Activated T-cell treated with anti-CD3 and anti-CD28 coated beads for 48 hours (primary cell): ENCODE measurements at regions not wholly inside any gene's neighbourhood (a gene's known extent, or its start where the extent isn't known, plus 50 kb on each side); places are given as distances from the start of the nearest gene placed in this dataset.

Experiments used
- DNase-seq: peaks from one replicate; pipeline ENCODE4 v3.0.0-alpha.2; 2020; ENCODE audit warnings: low read depth

GRCh38 chr10:83252169-83252568, 887.1 kb upstream of the GHITM start:
- DNase-seq = no peak

- no peak for DNase-seq
These were observed 886.7 kb upstream of the GHITM start for GRCh38 chr10:83252596-83252995.

GRCh38 chr10:83253011-83253671, 886.2 kb upstream of the GHITM start:
- DNase-seq = no peak

GRCh38 chr10:83254698-83255097, 884.6 kb upstream of the GHITM start:
- DNase-seq = no peak

GRCh38 chr10:83262434-83262833, 876.9 kb upstream of the GHITM start:
- no peak for DNase-seq

GRCh38 chr10:83272666-83273434, 866.5 kb upstream of the GHITM start:
- no peak for DNase-seq

GRCh38 chr10:83274088-83274487, 865.2 kb upstream of the GHITM start:
- DNase-seq = no peak

- DNase-seq = no peak
These were observed 862.3 kb upstream of the GHITM start for GRCh38 chr10:83276971-83277370.

GRCh38 chr10:83283151-83283550, 856.2 kb upstream of the GHITM start:
- DNase-seq = no peak

- no peak for DNase-seq
These were observed 851.9 kb upstream of the GHITM start for GRCh38 chr10:83287374-83287773.

- no peak for DNase-seq
These were observed 849.9 kb upstream of the GHITM start for GRCh38 chr10:83289373-83289772.

GRCh38 chr10:83289948-83290347, 849.4 kb upstream of the GHITM start:
- no peak for DNase-seq

GRCh38 chr10:83301732-83302131, 837.6 kb upstream of the GHITM start:
- DNase-seq = no peak

- no peak for DNase-seq
These were observed 836.7 kb upstream of the GHITM start for GRCh38 chr10:83302623-83303022.

- DNase-seq = no peak
These were observed 828.6 kb upstream of the GHITM start for GRCh38 chr10:83310688-83311087.

- DNase-seq = no peak
These were observed 826.7 kb upstream of the GHITM start for GRCh38 chr10:83312570-83312969.

- DNase-seq = no peak
These were observed 806.6 kb upstream of the GHITM start for GRCh38 chr10:83332690-83333089.

- no peak for DNase-seq
These were observed 805.7 kb upstream of the GHITM start for GRCh38 chr10:83333566-83333965.

GRCh38 chr10:83343676-83344075, 795.6 kb upstream of the GHITM start:
- no peak for DNase-seq

- no peak for DNase-seq
These were observed 792.9 kb upstream of the GHITM start for GRCh38 chr10:83346266-83346910.

GRCh38 chr10:83352588-83352987, 786.7 kb upstream of the GHITM start:
- DNase-seq = no peak

GRCh38 chr10:83354456-83354855, 784.9 kb upstream of the GHITM start:
- DNase-seq = no peak

GRCh38 chr10:83357004-83357403, 782.3 kb upstream of the GHITM start:
- no peak for DNase-seq
